ENCODE measurements at regions not wholly inside any gene's neighbourhood (a gene's known extent, or its start where the extent isn't known, plus 50 kb on each side); places are given as distances from the start of the nearest gene placed in this dataset.

- no peak overlapping the region for H3K27ac ChIP-seq
- no peak overlapping the region for H3K4me3 ChIP-seq
- H3K27me3 ChIP-seq, result no peaks in the 10 kb centered on the region
- DNase-seq, result no peak
- intact Hi-C loops (cut with DNase I), result no loop called here
- H3K9me3 ChIP-seq, result no peaks in the 10 kb centered on the region
- no peaks in the 10 kb centered on the region for H3K36me3 ChIP-seq
- WGBS, 3 donors, result 51 to 87% (median 61%) methylated on average over 2 of the region's 2 CpGs
- TF ChIP-seq POLR2A (IDR thresholded peaks at IDR 0.05), result no peak
- no peak for TF ChIP-seq EP300 (IDR thresholded peaks at IDR 0.05)
- TF ChIP-seq CTCF (IDR thresholded peaks at IDR 0.05), result no peak
- no peaks in the 10 kb centered on the region for H3K4me1 ChIP-seq (ENCODE audit: insufficient read depth)
Measured at GRCh38 chr1:184210031-184210430, 158.5 kb downstream of the TSEN15 start.

- Histone ChIP-seq H3K4me1 (ENCODE audit: insufficient read depth) (no peaks in the 10 kb centered on the region), H3K27ac (no peak overlapping the region), H3K4me3 (no peak overlapping the region), H3K9me3 (no peaks in the 10 kb centered on the region), H3K27me3 (no peaks in the 10 kb centered on the region), H3K36me3 (no peaks in the 10 kb centered on the region)
- intact Hi-C loops (cut with DNase I), result no loop called here
- 69 to 79% (median 74%) methylated on average over 6 of the region's 6 CpGs for WGBS, 3 donors
- TF ChIP-seq CTCF (IDR thresholded peaks at IDR 0.05) (no peak), EP300 (IDR thresholded peaks at IDR 0.05) (no peak), POLR2A (IDR thresholded peaks at IDR 0.05) (no peak)
- DNase-seq, result no peak
Measured at GRCh38 chr1:184210862-184211261, 159.3 kb downstream of the TSEN15 start.

DNA sequence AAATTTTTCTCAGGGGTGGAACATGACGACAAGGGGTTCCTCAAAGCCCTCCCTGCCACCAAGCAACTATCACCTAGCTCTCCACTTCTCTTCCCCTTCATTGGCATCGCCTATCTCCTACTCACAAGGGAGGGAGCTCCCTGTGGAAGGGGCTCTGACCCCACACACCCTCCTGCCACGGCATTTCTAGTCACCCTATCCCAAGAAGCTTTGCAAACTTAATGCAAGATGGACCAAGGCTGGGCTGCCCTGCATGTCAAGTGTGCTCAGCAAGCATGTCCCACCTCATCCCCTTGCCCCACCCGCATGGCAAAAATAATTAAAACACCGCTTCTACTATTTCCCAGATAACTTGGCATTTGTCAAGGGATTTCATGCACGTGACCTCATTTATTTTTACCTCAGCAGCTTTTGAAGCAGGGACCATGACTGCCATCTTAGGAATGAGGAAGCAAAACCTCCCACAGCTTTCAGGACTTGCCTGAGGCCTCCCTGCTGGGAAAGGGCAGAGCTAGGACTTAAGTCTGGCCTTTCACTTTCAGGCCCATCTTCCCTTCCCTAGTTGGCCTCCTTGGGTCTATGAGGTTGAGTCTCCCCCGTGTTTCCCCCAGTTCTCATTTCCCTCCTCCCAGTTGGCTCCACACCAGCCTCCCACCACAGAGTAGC is 161.3 kb downstream of the TSEN15 start:
- DNase-seq, result no peak
- Histone ChIP-seq H3K9me3 (no peaks in the 10 kb centered on the region), H3K4me1 (ENCODE audit: insufficient read depth) (no peaks in the 10 kb centered on the region), H3K4me3 (no peak overlapping the region), H3K36me3 (no peaks in the 10 kb centered on the region), H3K27ac (no peak overlapping the region), H3K27me3 (no peaks in the 10 kb centered on the region)
- no peak for TF ChIP-seq POLR2A (IDR thresholded peaks at IDR 0.05)
- TF ChIP-seq EP300 (IDR thresholded peaks at IDR 0.05), result no peak
- TF ChIP-seq CTCF (IDR thresholded peaks at IDR 0.05), result no peak
- 49 to 63% (median 59%) methylated on average over 7 of the region's 7 CpGs for WGBS, 3 donors
- intact Hi-C loops (cut with DNase I), result no loop called here

DNA sequence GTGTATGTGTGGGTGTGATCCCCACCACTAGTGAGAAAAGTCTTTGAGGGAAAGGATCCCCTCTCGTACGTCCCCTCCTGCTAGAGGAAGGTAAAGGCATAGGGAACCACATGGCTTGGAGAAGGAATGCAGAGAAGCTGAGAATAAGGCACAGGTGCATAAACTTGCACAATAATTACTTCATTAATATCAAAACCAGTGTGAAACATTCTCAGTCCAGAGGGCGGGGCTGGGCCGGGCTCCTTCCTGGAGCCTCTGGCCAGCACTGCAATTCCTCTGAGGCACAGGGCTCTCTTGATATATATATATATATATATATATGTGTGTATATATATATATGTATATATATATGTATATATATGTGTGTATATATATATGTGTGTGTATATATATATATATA is 162.6 kb downstream of the TSEN15 start:
- Histone ChIP-seq H3K9me3 (no peaks in the 10 kb centered on the region), H3K27ac (no peak overlapping the region), H3K4me1 (ENCODE audit: insufficient read depth) (no peaks in the 10 kb centered on the region), H3K4me3 (no peak overlapping the region), H3K27me3 (no peaks in the 10 kb centered on the region), H3K36me3 (no peaks in the 10 kb centered on the region)
- no peak for DNase-seq
- intact Hi-C loops (cut with DNase I), result no loop called here
- TF ChIP-seq CTCF (IDR thresholded peaks at IDR 0.05), result no peak
- TF ChIP-seq EP300 (IDR thresholded peaks at IDR 0.05), result no peak
- TF ChIP-seq POLR2A (IDR thresholded peaks at IDR 0.05), result no peak
- WGBS, 3 donors, result 93 to 98% (median 96%) methylated on average over 4 of the region's 4 CpGs
